Transverse colon (tissue), 4 donors: ENCODE measurements at regions not wholly inside any gene's neighbourhood (a gene's known extent, or its start where the extent isn't known, plus 50 kb on each side); places are given as distances from the start of the nearest gene placed in this dataset.

Source experiments
- DNase-seq: peaks from one replicate; pipeline ENCODE4 v3.0.0-alpha.2; 2019
- H3K27ac ChIP-seq, 4 donors: fragments of 200-600 bp; sonication (generic); 2 replicates each; pipeline ENCODE4 v1.5.1; 2016 to 2018; ENCODE audit warnings: inconsistent platforms in 4 of 4
- H3K27me3 ChIP-seq: fragments of 200-600 bp; sonication (generic); 2 replicates; pipeline ENCODE4 v1.5.1; 2017; ENCODE audit warnings: inconsistent platforms
- H3K36me3 ChIP-seq, 4 donors: fragments of 200-600 bp; sonication (generic); 2 replicates each; pipeline ENCODE4 v1.5.1; 2017 to 2019; ENCODE audit warnings: inconsistent platforms in 4 of 4
- H3K4me1 ChIP-seq, 4 donors: fragments of 200-600 bp; sonication (generic); 2 replicates each; pipeline ENCODE4 v1.5.1; 2017 to 2020; ENCODE audit warnings: inconsistent platforms in 4 of 4
- H3K4me3 ChIP-seq, 4 donors: fragments of 200-600 bp; sonication (generic); 1 replicate in 1 of 4; 2 replicates in 3 of 4; pipeline versions ENCODE4 v1.5.1 to v1.6.1; 2017 to 2019; ENCODE audit warnings: inconsistent platforms in 4 of 4
- H3K9me3 ChIP-seq, 2 donors: fragments of 200-600 bp; sonication (generic); 2 replicates each; pipeline ENCODE4 v1.5.1; 2017 to 2019; ENCODE audit warnings: inconsistent platforms in 2 of 2
- CTCF ChIP-seq, 5 experiments: fragments of 200-600 bp in 3 of 5; fragments of 450-650 bp in 2 of 5; sonication (generic) in 3 of 5; IDR thresholded peaks; 1 replicate in 2 of 5; 2 replicates in 3 of 5; pipeline ENCODE4 v1.5.1; 2016 to 2017; ENCODE audit warnings: antibody characterized with exemption in 5 of 5, inconsistent platforms in 3 of 5, mild to moderate bottlenecking in 2 of 5, moderate library complexity in 1 of 5
- EP300 ChIP-seq: sonication (generic); formaldehyde crosslinking; IDR thresholded peaks from one replicate; pipeline ENCODE4 v1.6.1; 2017; ENCODE audit warnings: antibody characterized with exemption, low read depth
- POLR2A ChIP-seq: fragments of 450-650 bp; IDR thresholded peaks from one replicate; pipeline ENCODE4 v1.6.1; 2016; ENCODE audit warnings: antibody characterized with exemption, mild to moderate bottlenecking, moderate library complexity
- POLR2AphosphoS5 ChIP-seq, 3 donors: sonication (generic); formaldehyde crosslinking; IDR thresholded peaks; one replicate each; pipeline ENCODE4 v1.6.1; 2016; ENCODE audit warnings: antibody characterized with exemption in 3 of 3
- WGBS, 2 donors: methylation state at CpG; one replicate each; pipeline ENCODE4 v1.1.5; 2018; ENCODE audit warnings: low coverage in 1 of 2; 5-methylcytosine and 5-hydroxymethylcytosine counted together
- in situ Hi-C, 4 donors: fragments of 200-750 bp; cut with MboI; loops; one replicate each; pipeline versions ENCODE4 v1.15.0 to v1.15.1; 2017; ENCODE audit warnings: low sequenced_read_pairs in 3 of 4, low pct_ligation_motif_present in 1 of 4, low pct_unique_long_range_greater_than_20kb in 1 of 4
- intact Hi-C: fragments of 100-400 bp; cut with DNase I; formaldehyde crosslinking; loops from one replicate; pipeline ENCODE4 v1.15.1; 2023; ENCODE audit warnings: low total_unique reads

DNA sequence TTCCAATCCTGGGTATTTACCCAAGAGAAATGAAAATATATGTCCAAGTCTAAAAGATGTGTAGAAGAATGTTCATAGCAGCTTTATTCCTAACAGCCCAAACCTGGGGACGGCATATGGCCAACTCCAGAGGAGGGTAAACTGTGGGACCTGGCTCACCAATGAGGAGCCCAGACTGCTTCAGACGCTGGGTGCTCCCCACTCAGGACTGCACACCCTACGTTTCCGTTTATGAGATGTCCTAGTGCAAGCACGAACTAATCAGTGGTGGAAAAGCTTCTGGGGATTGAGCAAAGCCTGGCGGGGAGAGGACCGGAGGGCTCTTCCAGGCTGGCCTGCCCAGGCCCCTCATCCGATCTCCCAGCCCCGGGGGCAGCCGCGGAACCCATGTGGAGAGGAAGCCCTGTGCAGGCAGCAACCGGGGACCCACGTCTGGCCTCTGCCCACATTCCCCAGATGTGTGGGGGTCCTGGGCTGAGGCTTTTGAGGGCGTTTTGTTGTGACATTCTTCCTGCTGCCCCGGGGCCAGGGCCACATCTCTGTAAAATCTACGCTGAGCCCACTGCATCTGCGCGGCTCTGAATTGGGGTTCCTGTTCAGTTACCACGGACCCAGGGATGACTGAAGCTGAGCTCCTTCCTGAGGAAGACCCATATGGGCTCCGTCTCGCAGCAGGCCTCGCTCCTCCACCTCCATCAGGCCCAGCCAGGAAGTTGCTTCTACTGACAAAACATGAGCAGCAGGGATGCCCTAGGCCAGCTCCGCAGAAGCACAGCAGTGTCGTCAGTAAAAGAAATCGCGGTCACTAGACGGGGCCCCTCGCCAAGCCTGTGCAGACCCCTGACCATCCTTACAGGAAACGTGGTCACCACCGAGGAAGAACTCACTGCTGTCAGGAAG is 188.0 kb downstream of the DLL1 start:
- Histone ChIP-seq H3K4me1 (no peaks in the 10 kb centered on the region), H3K9me3 (no peaks in the 10 kb centered on the region), H3K27me3 (peaks cover 3% of the 10 kb centered on the region), H3K4me3 (no peak overlapping the region), H3K36me3 (no peaks in the 10 kb centered on the region), H3K27ac (no peak overlapping the region)
- in situ Hi-C loops: no loop called here
- WGBS, 2 donors: 80 to 90% methylated on average over 1 to 26 of the region's 30 CpGs
- DNase-seq: peak; percentile 1
- intact Hi-C loops: no loop called here
- TF ChIP-seq EP300 (no peak), POLR2AphosphoS5 (IDR thresholded peaks at IDR 0.05) (no peak), CTCF (IDR thresholded peaks at IDR 0.05) (no peak), POLR2A (no peak)

- Histone ChIP-seq H3K4me1 (peaks cover 0 to 1% (median 0%) of the 10 kb centered on the region in 4 donors), H3K36me3 (no peaks in the 10 kb centered on the region), H3K9me3 (no peaks in the 10 kb centered on the region), H3K27me3 (peaks cover 3% of the 10 kb centered on the region), H3K4me3 (no peak overlapping the region), H3K27ac (no peak overlapping the region)
- 85% methylated on average over 7 of the region's 7 CpGs; no CpG with 5 or more reads in 1 of the 2 donors for WGBS, 2 donors
- TF ChIP-seq POLR2A: no peak
- no peak for TF ChIP-seq EP300
- no peak for TF ChIP-seq CTCF (IDR thresholded peaks at IDR 0.05)
- TF ChIP-seq POLR2AphosphoS5 (IDR thresholded peaks at IDR 0.05): no peak
- in situ Hi-C loops: no loop called here
- intact Hi-C loops: no loop called here
- DNase-seq: peak; percentile 2
These were observed 188.8 kb downstream of the DLL1 start for GRCh38 chr6:170102038-170102437.

GRCh38 chr6:170101281-170102035 is 189.4 kb downstream of the DLL1 start:
- Histone ChIP-seq H3K27ac (no peak overlapping the region), H3K27me3 (no peaks in the 10 kb centered on the region), H3K9me3 (no peaks in the 10 kb centered on the region), H3K36me3 (no peaks in the 10 kb centered on the region), H3K4me1 (peaks cover 0 to 7% (median 0%) of the 10 kb centered on the region in 4 donors), H3K4me3 (no peak overlapping the region)
- in situ Hi-C loops: no loop called here
- peak; percentile 2 for DNase-seq
- 76 to 87% methylated on average over 4 to 15 of the region's 17 CpGs for WGBS, 2 donors
- TF ChIP-seq EP300: no peak
- TF ChIP-seq POLR2AphosphoS5 (IDR thresholded peaks at IDR 0.05): no peak
- no peak for TF ChIP-seq POLR2A
- no peak for TF ChIP-seq CTCF (IDR thresholded peaks at IDR 0.05)
- intact Hi-C loops: no loop called here

GRCh38 chr6:170100046-170100445 is 190.8 kb downstream of the DLL1 start:
- no peak overlapping the region for H3K4me3 ChIP-seq
- peaks cover 0 to 8% (median 0%) of the 10 kb centered on the region in 4 donors for H3K4me1 ChIP-seq
- no peaks in the 10 kb centered on the region for H3K9me3 ChIP-seq
- 77 to 100% methylated on average over 2 to 8 of the region's 8 CpGs for WGBS, 2 donors
- no peak overlapping the region for H3K27ac ChIP-seq
- in situ Hi-C loops: no loop called here
- no peaks in the 10 kb centered on the region for H3K27me3 ChIP-seq
- intact Hi-C loops: no loop called here
- H3K36me3 ChIP-seq: no peaks in the 10 kb centered on the region
- TF ChIP-seq POLR2A (no peak), EP300 (no peak), POLR2AphosphoS5 (IDR thresholded peaks at IDR 0.05) (no peak), CTCF (IDR thresholded peaks at IDR 0.05) (no peak)
- no peak for DNase-seq
